Endothelial cell of umbilical vein (primary cell): ENCODE measurements at regions not wholly inside any gene's neighbourhood (a gene's known extent, or its start where the extent isn't known, plus 50 kb on each side); places are given as distances from the start of the nearest gene placed in this dataset.

Source experiments
- MYC ChIP-seq: IDR thresholded peaks from one replicate; pipeline ENCODE4 v1.6.1; 2011; ENCODE audit warnings: mild to moderate bottlenecking, low read depth, low read length
- POLR2A ChIP-seq: IDR thresholded peaks from 2 replicates; pipeline ENCODE4 v1.6.1; 2012; ENCODE audit warnings: low read depth, mild to moderate bottlenecking, control low read depth, low read length
- POLR2AphosphoS5 ChIP-seq: IDR thresholded peaks from 2 replicates; pipeline ENCODE4 v1.6.1; 2012; ENCODE audit warnings: low read depth, mild to moderate bottlenecking, control low read depth, low read length, moderate library complexity; ENCODE audit not compliant: insufficient read depth
- TF ChIP-seq, protein P1 (sequence below), 2 donors: IDR thresholded peaks; 1 replicate in 1 of 2; 2 replicates in 1 of 2; pipeline ENCODE4 v1.5.1; 2011; ENCODE audit warnings: low read length in 2 of 2, mild to moderate bottlenecking in 2 of 2, moderate library complexity in 2 of 2, control low read depth in 1 of 2, inconsistent platforms in 1 of 2, low read depth in 1 of 2; ENCODE audit not compliant: insufficient read depth in 1 of 2; ENCODE audit errors: extremely low read depth in 1 of 2
- TF ChIP-seq, protein P2 (sequence below): IDR thresholded peaks from 2 replicates; pipeline ENCODE4 v1.6.1; 2011; ENCODE audit not compliant: insufficient read depth, insufficient read length

DNA sequence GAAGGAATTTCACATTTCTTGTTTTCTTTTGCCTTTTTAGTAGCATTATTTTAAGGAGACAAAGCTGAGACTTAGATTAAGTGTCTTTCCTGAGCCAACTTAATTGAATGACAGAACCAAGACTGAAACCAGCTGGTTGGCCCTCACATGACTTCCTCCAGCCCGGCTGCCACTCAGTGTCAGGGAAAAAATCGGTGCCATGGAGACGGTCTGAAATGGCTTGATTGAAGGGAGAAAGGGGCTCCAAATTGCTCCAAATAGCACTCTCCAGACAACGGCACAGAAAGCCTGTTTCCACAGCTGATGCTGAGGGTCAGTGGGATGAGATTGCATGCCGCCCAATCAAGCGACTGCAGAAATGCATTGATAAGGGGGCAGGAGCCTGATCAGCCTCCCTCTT is 475.2 kb upstream of the IL12A start:
- TF ChIP-seq, protein P1, sequence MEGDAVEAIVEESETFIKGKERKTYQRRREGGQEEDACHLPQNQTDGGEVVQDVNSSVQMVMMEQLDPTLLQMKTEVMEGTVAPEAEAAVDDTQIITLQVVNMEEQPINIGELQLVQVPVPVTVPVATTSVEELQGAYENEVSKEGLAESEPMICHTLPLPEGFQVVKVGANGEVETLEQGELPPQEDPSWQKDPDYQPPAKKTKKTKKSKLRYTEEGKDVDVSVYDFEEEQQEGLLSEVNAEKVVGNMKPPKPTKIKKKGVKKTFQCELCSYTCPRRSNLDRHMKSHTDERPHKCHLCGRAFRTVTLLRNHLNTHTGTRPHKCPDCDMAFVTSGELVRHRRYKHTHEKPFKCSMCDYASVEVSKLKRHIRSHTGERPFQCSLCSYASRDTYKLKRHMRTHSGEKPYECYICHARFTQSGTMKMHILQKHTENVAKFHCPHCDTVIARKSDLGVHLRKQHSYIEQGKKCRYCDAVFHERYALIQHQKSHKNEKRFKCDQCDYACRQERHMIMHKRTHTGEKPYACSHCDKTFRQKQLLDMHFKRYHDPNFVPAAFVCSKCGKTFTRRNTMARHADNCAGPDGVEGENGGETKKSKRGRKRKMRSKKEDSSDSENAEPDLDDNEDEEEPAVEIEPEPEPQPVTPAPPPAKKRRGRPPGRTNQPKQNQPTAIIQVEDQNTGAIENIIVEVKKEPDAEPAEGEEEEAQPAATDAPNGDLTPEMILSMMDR (IDR thresholded peaks at IDR 0.05; ENCODE audit: extremely low read depth in 1 of 2, insufficient read depth in 1 of 2, low read depth in 1 of 2, low read length in 2 of 2) = no peak
- TF ChIP-seq POLR2A = no peak
- TF ChIP-seq POLR2AphosphoS5 = no peak
- TF ChIP-seq, protein P2, sequence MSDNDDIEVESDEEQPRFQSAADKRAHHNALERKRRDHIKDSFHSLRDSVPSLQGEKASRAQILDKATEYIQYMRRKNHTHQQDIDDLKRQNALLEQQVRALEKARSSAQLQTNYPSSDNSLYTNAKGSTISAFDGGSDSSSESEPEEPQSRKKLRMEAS = no peak
- TF ChIP-seq MYC = no peak
